ENCODE measurements at regions not wholly inside any gene's neighbourhood (a gene's known extent, or its start where the extent isn't known, plus 50 kb on each side); places are given as distances from the start of the nearest gene placed in this dataset.

GRCh38 chr18:42442656-42443055 is 487.6 kb downstream of the PIK3C3 start:
- CTCF ChIA-PET: no interaction called here
- no peaks in the 10 kb centered on the region for H3K9me3 ChIP-seq
- H3K9ac ChIP-seq: no peak overlapping the region
- no peak overlapping the region for H3K4me2 ChIP-seq
- no peak overlapping the region for H3K27ac ChIP-seq (ENCODE audit: low read depth in 2 of 2, low read length in 1 of 2)
- H4K20me1 ChIP-seq (ENCODE audit: insufficient read depth): no peaks in the 10 kb centered on the region
- H2AFZ ChIP-seq (ENCODE audit: low read depth): no peak overlapping the region
- DNase-seq: no peak
- no peaks in the 10 kb centered on the region for H3K27me3 ChIP-seq (ENCODE audit: insufficient read depth)
- no peak overlapping the region for H3K4me3 ChIP-seq (ENCODE audit: low read depth in 2 of 2, low read length in 1 of 2)
- no peaks in the 10 kb centered on the region for H3K36me3 ChIP-seq (replicated peaks in 1 of 2; ENCODE audit: control insufficient read depth in 1 of 2, insufficient read depth in 2 of 2, low read length in 1 of 2)
- H3K79me2 ChIP-seq (ENCODE audit: insufficient read depth): no peaks in the 10 kb centered on the region
- H3K9me2 ChIP-seq: no peaks in the 10 kb centered on the region
- TF ChIP-seq FOXJ3 (CRISPR knock-in tag; IDR thresholded peaks at IDR 0.05): no peak
- TF ChIP-seq GABPA (IDR thresholded peaks at IDR 0.05; ENCODE audit: low read depth): no peak
- no peak for TF ChIP-seq USF1 (IDR thresholded peaks at IDR 0.05; ENCODE audit: borderline replicate concordance, low read depth)
- no peak for TF ChIP-seq REST (IDR thresholded peaks at IDR 0.05; ENCODE audit: low read depth, low read length)
- TF ChIP-seq ELF1 (IDR thresholded peaks at IDR 0.05): no peak
- no peak for TF ChIP-seq ZBTB33 (IDR thresholded peaks at IDR 0.05; ENCODE audit: borderline replicate concordance, low read depth)
- H3K4me1 ChIP-seq (ENCODE audit: control insufficient read depth in 1 of 2, insufficient read depth in 2 of 2, low read depth in 1 of 2, low read length in 1 of 2): no peaks in the 10 kb centered on the region
- WGBS (ENCODE audit: low lambda C conversion rate): 15% methylated on average over 3 of the region's 3 CpGs
- H3F3A ChIP-seq (replicated peaks; ENCODE audit: insufficient read depth): no peaks in the 10 kb centered on the region
- POLR2A ChIA-PET: no interaction called here

- Histone ChIP-seq H3K9ac (no peak overlapping the region), H3F3A (replicated peaks; ENCODE audit: insufficient read depth) (no peaks in the 10 kb centered on the region), H3K79me2 (ENCODE audit: insufficient read depth) (no peaks in the 10 kb centered on the region), H3K9me2 (no peaks in the 10 kb centered on the region), H3K36me3 (replicated peaks in 1 of 2; ENCODE audit: control insufficient read depth in 1 of 2, insufficient read depth in 2 of 2, low read length in 1 of 2) (no peaks in the 10 kb centered on the region), H3K4me1 (ENCODE audit: control insufficient read depth in 1 of 2, insufficient read depth in 2 of 2, low read depth in 1 of 2, low read length in 1 of 2) (no peaks in the 10 kb centered on the region), H3K27me3 (ENCODE audit: insufficient read depth) (no peaks in the 10 kb centered on the region), H3K4me2 (no peak overlapping the region), H3K9me3 (no peaks in the 10 kb centered on the region), H3K4me3 (ENCODE audit: low read depth in 2 of 2, low read length in 1 of 2) (no peak overlapping the region), H4K20me1 (ENCODE audit: insufficient read depth) (no peaks in the 10 kb centered on the region), H2AFZ (ENCODE audit: low read depth) (no peak overlapping the region), H3K27ac (ENCODE audit: low read depth in 2 of 2, low read length in 1 of 2) (no peak overlapping the region)
- CTCF ChIA-PET: interaction anchor here (0.6 to 1.0 kb wide), 2 partner anchors 15 to 119 kb away, joined by 3 read pairs; no protein-coding TSS in a partner anchor
- 8% methylated on average over 1 of the region's 1 CpG for WGBS (ENCODE audit: low lambda C conversion rate)
- POLR2A ChIA-PET: no interaction called here
- TF ChIP-seq FOSL2 (IDR thresholded peaks at IDR 0.05; ENCODE audit: borderline replicate concordance, low read depth) (no peak), USF2 (IDR thresholded peaks at IDR 0.05; ENCODE audit: borderline replicate concordance, low read depth, low read length) (no peak), CHD2 (IDR thresholded peaks at IDR 0.05; ENCODE audit: low read length, partially characterized antibody) (no peak), POLR2AphosphoS5 (IDR thresholded peaks at IDR 0.05; ENCODE audit: low read depth, low read length) (no peak), NFIC (IDR thresholded peaks at IDR 0.05; ENCODE audit: borderline replicate concordance) (no peak), ELF1 (IDR thresholded peaks at IDR 0.05) (no peak), PBX3 (IDR thresholded peaks at IDR 0.05) (no peak)
- no peak for DNase-seq
These were observed 489.3 kb downstream of the PIK3C3 start for GRCh38 chr18:42444349-42444748.
